ENCODE measurements at regions not wholly inside any gene's neighbourhood (a gene's known extent, or its start where the extent isn't known, plus 50 kb on each side); places are given as distances from the start of the nearest gene placed in this dataset.

GRCh38 chr9:77084094-77084493, 64.6 kb downstream of the FOXB2 start:
- no peak for DNase-seq (ENCODE audit: low read depth)
- H3K4me3 ChIP-seq (replicated peaks; ENCODE audit: low read depth, low read length), result no peak overlapping the region
- no peak for TF ChIP-seq CTCF (IDR thresholded peaks at IDR 0.05; ENCODE audit: low read length, missing control alignments)

- no peak for DNase-seq (ENCODE audit: low read depth)
- TF ChIP-seq CTCF (IDR thresholded peaks at IDR 0.05; ENCODE audit: low read length, missing control alignments), result no peak
- H3K4me3 ChIP-seq (replicated peaks; ENCODE audit: low read depth, low read length), result no peak overlapping the region
Observed at GRCh38 chr9:77085416-77085815, 66.0 kb downstream of the FOXB2 start.

GRCh38 chr9:77087506-77087905, 68.1 kb downstream of the FOXB2 start:
- DNase-seq (ENCODE audit: low read depth), result no peak
- no peak for TF ChIP-seq CTCF (IDR thresholded peaks at IDR 0.05; ENCODE audit: low read length, missing control alignments)
- no peak overlapping the region for H3K4me3 ChIP-seq (replicated peaks; ENCODE audit: low read depth, low read length)

- H3K4me3 ChIP-seq (replicated peaks; ENCODE audit: low read depth, low read length), result no peak overlapping the region
- TF ChIP-seq CTCF (IDR thresholded peaks at IDR 0.05; ENCODE audit: low read length, missing control alignments), result no peak
- DNase-seq (ENCODE audit: low read depth), result peak; percentile 4
Observed at GRCh38 chr9:77092536-77092935, 73.1 kb downstream of the FOXB2 start.

GRCh38 chr9:77094150-77094549, 74.7 kb downstream of the FOXB2 start:
- DNase-seq (ENCODE audit: low read depth), result no peak
- no peak for TF ChIP-seq CTCF (IDR thresholded peaks at IDR 0.05; ENCODE audit: low read length, missing control alignments)
- no peak overlapping the region for H3K4me3 ChIP-seq (replicated peaks; ENCODE audit: low read depth, low read length)

- H3K4me3 ChIP-seq (replicated peaks; ENCODE audit: low read depth, low read length), result no peak overlapping the region
- no peak for DNase-seq (ENCODE audit: low read depth)
- TF ChIP-seq CTCF (IDR thresholded peaks at IDR 0.05; ENCODE audit: low read length, missing control alignments), result no peak
Observed at GRCh38 chr9:77097335-77097734, 77.9 kb downstream of the FOXB2 start.

- no peak for TF ChIP-seq CTCF (IDR thresholded peaks at IDR 0.05; ENCODE audit: low read length, missing control alignments)
- H3K4me3 ChIP-seq (replicated peaks; ENCODE audit: low read depth, low read length), result no peak overlapping the region
- DNase-seq (ENCODE audit: low read depth), result no peak
Observed at GRCh38 chr9:77099388-77099787, 77.9 kb upstream of the VPS13A start.

Measured in fibroblast of pulmonary artery (primary cell).